GM18868 (cell line): ENCODE measurements at regions not wholly inside any gene's neighbourhood (a gene's known extent, or its start where the extent isn't known, plus 50 kb on each side); places are given as distances from the start of the nearest gene placed in this dataset.
"Not testable (repeated sequence)": the region's sequence is repeated elsewhere in the genome, so short reads cannot be mapped to it uniquely, and the experiment has no call there.

Experiments used
- ATAC-seq: cut with Tn5 transposase; IDR thresholded peaks from one replicate; pipeline ENCODE4 v1.9.1; 2021; ENCODE audit warnings: mild to moderate bottlenecking, moderate library complexity; ENCODE audit not compliant: unreplicated experiment

GRCh38 chr2:117618607-117619006 is 195.9 kb upstream of the DDX18 start:
- ATAC-seq = no peak

DNA sequence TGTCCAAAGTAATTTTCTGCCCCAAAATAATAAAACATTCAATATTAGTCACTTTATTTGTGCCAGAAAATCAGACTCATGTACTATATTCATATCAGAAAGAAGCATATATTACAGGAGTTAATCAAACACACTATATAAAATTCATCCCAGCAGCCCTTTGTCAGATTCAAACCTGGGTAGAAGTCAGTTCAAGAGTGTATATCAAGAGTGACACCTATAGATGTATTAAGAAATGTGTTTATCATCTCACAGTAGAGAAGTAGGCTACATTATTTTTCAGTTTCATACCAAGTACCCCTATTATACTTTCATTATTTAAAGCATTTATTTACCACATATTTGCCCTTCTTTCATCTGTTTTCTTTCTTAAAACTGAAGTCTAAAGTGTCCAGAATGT is 193.2 kb upstream of the DDX18 start:
- no peak for ATAC-seq

DNA sequence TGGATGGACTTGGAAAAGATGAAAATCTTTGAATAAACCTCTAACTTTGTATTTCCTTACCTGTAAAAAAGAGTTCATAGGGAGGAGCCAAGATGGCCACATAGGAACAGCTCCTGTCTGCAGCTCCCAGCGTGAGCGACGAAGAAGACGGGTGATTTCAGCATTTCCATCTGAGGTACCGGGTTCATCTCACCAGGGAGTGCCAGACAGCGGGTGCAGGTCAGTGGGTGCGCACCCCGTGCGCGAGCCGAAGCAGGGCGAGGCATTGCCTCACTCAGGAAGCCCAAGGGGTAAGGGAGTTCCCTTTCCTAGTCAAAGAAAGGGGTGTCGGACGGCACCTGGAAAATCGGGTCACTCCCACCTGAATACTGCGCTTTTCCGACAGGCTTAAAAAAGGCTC is 191.3 kb upstream of the DDX18 start:
- ATAC-seq = not testable (repeated sequence)

GRCh38 chr2:117631152-117631945 is 183.1 kb upstream of the DDX18 start:
- no peak for ATAC-seq

DNA sequence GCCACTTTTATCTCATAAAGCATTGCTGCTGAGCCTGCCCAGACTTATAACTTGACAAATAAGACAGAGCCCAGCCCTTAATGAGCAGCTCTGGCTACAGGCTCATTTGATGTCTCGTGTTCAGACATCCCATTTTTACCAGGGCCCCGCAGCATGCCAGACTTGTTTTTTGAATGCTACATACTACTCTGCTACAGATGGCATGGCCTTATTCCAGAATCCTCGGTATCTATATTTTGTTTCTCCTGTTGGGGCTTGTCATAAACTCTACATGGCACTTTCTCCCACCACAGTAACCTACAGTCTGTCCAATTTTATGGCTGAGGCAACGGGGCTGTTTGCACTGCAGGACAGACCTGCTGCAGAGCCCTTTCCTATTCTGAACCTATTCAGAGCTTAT is 179.0 kb upstream of the DDX18 start:
- no peak for ATAC-seq

GRCh38 chr2:117639401-117639800 is 175.1 kb upstream of the DDX18 start:
- no peak for ATAC-seq

DNA sequence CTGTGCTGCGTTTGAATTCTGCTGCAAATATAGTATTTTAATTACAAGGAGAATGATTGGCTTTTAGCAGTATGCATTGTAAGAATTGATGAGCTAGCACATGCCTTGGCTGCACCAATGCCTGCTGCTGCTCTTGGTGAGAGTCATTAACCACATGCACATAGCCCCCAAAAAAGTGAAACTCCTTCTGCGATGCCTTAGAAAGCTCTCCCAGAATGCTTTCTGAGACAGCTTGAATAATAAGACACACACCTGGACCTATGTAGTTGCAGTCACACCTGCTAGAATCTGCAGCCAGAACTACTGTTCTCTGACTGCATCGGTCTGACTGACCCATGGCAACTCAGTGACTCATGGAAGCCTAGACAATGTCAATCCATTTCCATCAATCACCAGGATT is 170.1 kb upstream of the DDX18 start:
- ATAC-seq = no peak

DNA sequence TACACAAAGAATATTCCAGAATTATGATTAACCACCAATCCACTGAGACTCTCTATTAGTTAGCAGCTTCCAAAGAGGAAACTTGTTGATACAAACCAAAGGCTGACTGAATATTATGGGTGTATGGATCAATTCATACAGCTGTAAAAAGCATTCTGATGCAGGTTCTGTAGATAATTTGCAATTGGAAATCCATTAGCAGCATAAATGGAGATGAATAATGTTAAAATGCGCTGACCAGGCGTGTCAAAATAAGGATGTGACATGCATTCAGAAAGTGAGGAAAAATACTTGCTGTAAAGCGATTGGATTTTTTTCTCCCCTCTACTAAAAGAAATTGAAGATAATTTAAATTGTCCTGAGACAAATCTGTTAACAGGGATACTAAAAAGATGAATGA is 169.0 kb upstream of the DDX18 start:
- ATAC-seq = no peak

GRCh38 chr2:117646099-117646498 is 168.4 kb upstream of the DDX18 start:
- ATAC-seq = no peak

GRCh38 chr2:117646872-117647271 is 167.6 kb upstream of the DDX18 start:
- no peak for ATAC-seq

- ATAC-seq = no peak
These were observed 157.9 kb upstream of the DDX18 start for GRCh38 chr2:117656546-117656945.

- ATAC-seq = no peak
These were observed 152.9 kb upstream of the DDX18 start for GRCh38 chr2:117661619-117662018.

DNA sequence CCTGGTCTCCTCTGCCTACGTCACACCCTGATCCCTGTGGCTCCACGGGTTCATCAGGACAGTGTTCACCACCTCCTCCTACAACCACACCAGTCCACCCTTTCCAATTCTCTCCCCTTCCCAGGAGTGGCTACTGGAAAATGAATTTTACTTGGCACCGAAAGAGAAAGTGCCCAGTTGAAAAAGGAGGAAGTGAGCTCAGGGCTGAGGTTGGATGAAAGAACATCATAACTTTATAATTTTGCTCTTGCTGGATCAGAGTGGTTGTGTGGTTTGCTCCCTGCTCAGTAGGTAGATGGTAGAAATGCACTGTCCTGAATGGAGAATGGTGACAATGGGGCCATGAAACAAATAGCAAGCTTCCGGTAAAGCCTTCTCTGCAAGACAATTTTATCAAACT is 140.3 kb upstream of the DDX18 start:
- ATAC-seq = no peak

GRCh38 chr2:117679952-117680351 is 134.5 kb upstream of the DDX18 start:
- no peak for ATAC-seq

GRCh38 chr2:117684919-117685318 is 129.6 kb upstream of the DDX18 start:
- no peak for ATAC-seq

- peak; percentile 98 for ATAC-seq
These were observed 127.8 kb upstream of the DDX18 start for GRCh38 chr2:117686699-117687098.

- no peak for ATAC-seq
These were observed 122.9 kb upstream of the DDX18 start for GRCh38 chr2:117691595-117691994.

GRCh38 chr2:117692001-117692763 is 122.3 kb upstream of the DDX18 start:
- no peak for ATAC-seq

- no peak for ATAC-seq
These were observed 121.3 kb upstream of the DDX18 start for GRCh38 chr2:117693154-117693553.

DNA sequence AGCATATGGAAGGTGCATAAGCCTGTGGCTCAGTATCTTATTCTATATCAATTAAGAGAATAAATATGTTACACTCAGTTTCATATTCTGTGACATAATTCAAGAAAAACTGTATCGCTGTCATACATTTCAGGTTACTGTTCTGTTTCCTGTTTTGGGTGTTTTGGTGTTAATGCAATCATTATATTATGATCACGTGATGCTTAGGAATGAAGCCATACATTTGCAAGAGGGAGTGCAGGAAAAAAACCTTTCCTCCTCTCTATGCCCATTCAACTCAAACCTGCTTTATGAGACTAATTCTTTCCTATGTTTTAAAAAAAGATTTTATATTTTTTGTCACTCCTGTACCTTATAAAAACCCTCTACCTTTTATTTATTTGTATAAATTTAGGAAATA is 120.8 kb upstream of the DDX18 start:
- ATAC-seq = no peak

- no peak for ATAC-seq
These were observed 116.2 kb upstream of the DDX18 start for GRCh38 chr2:117698287-117698686.

DNA sequence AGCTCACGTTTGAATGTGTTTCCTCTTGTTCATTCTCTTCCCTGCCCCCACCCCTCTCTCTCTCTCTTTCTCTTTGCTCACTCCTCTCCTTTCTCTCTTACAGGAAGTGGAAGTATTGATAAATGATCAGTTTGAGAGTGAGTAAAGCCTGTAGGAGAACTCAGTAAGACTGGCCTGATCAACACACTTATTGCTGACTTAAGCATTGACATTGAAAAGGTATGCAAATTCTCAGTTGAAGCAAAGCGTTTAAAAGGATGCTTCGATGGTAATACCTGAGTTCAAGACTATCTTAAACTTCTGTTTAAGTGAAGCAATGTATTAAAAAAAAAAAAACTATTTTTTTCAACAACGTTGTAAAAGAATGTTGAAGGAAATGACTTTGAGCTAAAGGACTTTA is 115.7 kb upstream of the DDX18 start:
- no peak for ATAC-seq
